IMR-90 (cell line): ENCODE measurements at regions not wholly inside any gene's neighbourhood (a gene's known extent, or its start where the extent isn't known, plus 50 kb on each side); places are given as distances from the start of the nearest gene placed in this dataset.

ENCODE experiments used
- ATAC-seq: fragments of 200-7000 bp; cut with Tn5 transposase; 2 replicates; pipeline ENCODE4 v1.9.1; 2020; ENCODE audit warnings: low read depth, mild to moderate bottlenecking, moderate library complexity
- BruUV-seq: library from RNA; stranded (reverse); fragments of 400-500 nt; replicated peaks from 2 replicates; lab custom pipeline; 2021; lab: Mats Ljungman, UMichigan
- CTCF ChIA-PET: fragments of 300-600 bp; formaldehyde crosslinking; extraction: SDS; loops from one replicate; lab custom pipeline; 2021; ENCODE audit warnings: antibody characterized with exemption; lab: Yijun Ruan, JAX
- POLR2A ChIA-PET: fragments of 300-600 bp; sonication (Branson Sonifier 250); formaldehyde crosslinking; loops from one replicate; lab custom pipeline; 2022; ENCODE audit warnings: antibody characterized with exemption; ENCODE audit not compliant: unreplicated experiment; lab: Charles Lee
- DNase-seq: peaks from one replicate; pipeline ENCODE4 v3.0.0; 2013
- H2AFZ ChIP-seq: replicated peaks from 2 replicates; pipeline ENCODE3; 2013; ENCODE audit warnings: low read length, mild to moderate bottlenecking; ENCODE audit not compliant: poor library complexity
- H2AK5ac ChIP-seq: 2 replicates; pipeline ENCODE4 v1.6.1; 2013; ENCODE audit warnings: low read depth, low read length, inconsistent platforms
- H2AK9ac ChIP-seq: replicated peaks from 2 replicates; pipeline ENCODE3; 2013; ENCODE audit warnings: mild to moderate bottlenecking, low read depth, low read length, moderate library complexity; ENCODE audit not compliant: poor library complexity
- H2BK120ac ChIP-seq: 2 replicates; pipeline ENCODE4 v1.6.1; 2013; ENCODE audit warnings: low read depth, low read length, inconsistent platforms
- H2BK15ac ChIP-seq: 3 replicates; pipeline ENCODE4 v1.6.1; 2013; ENCODE audit warnings: low read depth, low read length, inconsistent platforms
- H2BK20ac ChIP-seq: 2 replicates; pipeline ENCODE4 v1.6.1; 2013; ENCODE audit warnings: low read depth, mild to moderate bottlenecking, inconsistent platforms, low read length, moderate library complexity
- H2BK5ac ChIP-seq: 2 replicates; pipeline ENCODE4 v1.6.1; 2013; ENCODE audit warnings: mild to moderate bottlenecking, low read depth, low read length, inconsistent platforms; ENCODE audit not compliant: poor library complexity, severe bottlenecking
- H3K14ac ChIP-seq: replicated peaks from 2 replicates; pipeline ENCODE4 v1.6.1; 2013; ENCODE audit warnings: low read depth, low read length, inconsistent platforms
- H3K18ac ChIP-seq: 2 replicates; pipeline ENCODE4 v1.6.1; 2013; ENCODE audit warnings: low read depth, low read length, control low read depth
- H3K23ac ChIP-seq: 2 replicates; pipeline ENCODE4 v1.6.1; 2013; ENCODE audit warnings: low read depth, low read length, inconsistent platforms
- H3K27ac ChIP-seq: 2 replicates; pipeline ENCODE4 v1.5.1; 2013; ENCODE audit warnings: mild to moderate bottlenecking, control low read depth, low read length; ENCODE audit not compliant: insufficient read depth
- H3K27me3 ChIP-seq: 2 replicates; pipeline ENCODE4 v1.6.1; 2013; ENCODE audit warnings: low read length; ENCODE audit not compliant: control insufficient read depth, insufficient read depth
- H3K36me3 ChIP-seq: 2 replicates; pipeline ENCODE4 v1.6.1; 2013; ENCODE audit warnings: low read length, mixed read lengths; ENCODE audit not compliant: control insufficient read depth, insufficient read depth
- H3K4ac ChIP-seq: 2 replicates; pipeline ENCODE4 v1.6.1; 2013; ENCODE audit warnings: low read depth, low read length, inconsistent platforms
- H3K4me1 ChIP-seq: 2 replicates; pipeline ENCODE4 v1.6.1; 2013; ENCODE audit warnings: low read length, mixed read lengths; ENCODE audit not compliant: control insufficient read depth, insufficient read depth
- H3K4me2 ChIP-seq: 2 replicates; pipeline ENCODE4 v1.6.1; 2013; ENCODE audit warnings: low read depth, mild to moderate bottlenecking, control low read depth, low read length, moderate library complexity
- H3K4me3 ChIP-seq: 2 replicates; pipeline ENCODE4 v1.5.1; 2013; ENCODE audit warnings: low read depth, mild to moderate bottlenecking, control low read depth, low read length, moderate library complexity; ENCODE audit not compliant: insufficient read depth
- H3K56ac ChIP-seq: 2 replicates; pipeline ENCODE4 v1.6.1; 2013; ENCODE audit warnings: low read length, inconsistent platforms; ENCODE audit not compliant: insufficient read depth; ENCODE audit errors: extremely low read depth
- H3K79me1 ChIP-seq, 2 experiments: 2 replicates each; pipeline ENCODE4 v1.6.1; 2013; ENCODE audit warnings: low read length in 2 of 2, inconsistent platforms in 1 of 2, low read depth in 1 of 2
- H3K9ac ChIP-seq: 2 replicates; pipeline ENCODE4 v1.6.1; 2013; ENCODE audit warnings: low read depth, low read length, control low read depth
- H3K9me1 ChIP-seq: 2 replicates; pipeline ENCODE4 v1.6.1; 2013; ENCODE audit warnings: low read length, inconsistent platforms; ENCODE audit not compliant: insufficient read depth
- H3K9me3 ChIP-seq: 2 replicates; pipeline ENCODE4 v1.6.1; 2013; ENCODE audit warnings: low read length; ENCODE audit not compliant: control insufficient read depth, insufficient read depth
- H4K20me1 ChIP-seq: 2 replicates; pipeline ENCODE4 v1.6.1; 2013; ENCODE audit warnings: low read length, inconsistent platforms; ENCODE audit not compliant: insufficient read depth
- H4K5ac ChIP-seq: 2 replicates; pipeline ENCODE4 v1.6.1; 2013; ENCODE audit warnings: mild to moderate bottlenecking, low read depth, low read length, control low read depth
- H4K8ac ChIP-seq, 2 experiments: 2 replicates each; pipeline ENCODE4 v1.6.1; 2013; ENCODE audit warnings: low read depth in 2 of 2, low read length in 2 of 2, control low read depth in 1 of 2, inconsistent platforms in 1 of 2
- H4K91ac ChIP-seq: 2 replicates; pipeline ENCODE4 v1.6.1; 2013; ENCODE audit warnings: low read depth, low read length, inconsistent platforms; ENCODE audit not compliant: insufficient read depth
- BHLHE40 ChIP-seq: fragments of 150-350 bp; IDR thresholded peaks from 2 replicates; pipeline ENCODE4 v1.6.1; 2016; ENCODE audit warnings: mild to moderate bottlenecking, low read depth, low read length
- CEBPB ChIP-seq: IDR thresholded peaks from 2 replicates; pipeline ENCODE4 v1.6.1; 2012; ENCODE audit warnings: low read depth, low read length, improper control_type of control experiment
- CHD1 ChIP-seq: IDR thresholded peaks from 2 replicates; pipeline ENCODE4 v1.6.1; 2012; ENCODE audit warnings: low read depth, low read length, improper control_type of control experiment
- ELK1 ChIP-seq: fragments of 150-350 bp; IDR thresholded peaks from 2 replicates; pipeline ENCODE4 v1.6.1; 2016; ENCODE audit warnings: low read depth, mild to moderate bottlenecking, low read length, moderate library complexity, borderline replicate concordance
- FOS ChIP-seq: fragments of 150-350 bp; IDR thresholded peaks from 2 replicates; pipeline ENCODE4 v1.6.1; 2016; ENCODE audit warnings: low read depth, low read length
- MAFK ChIP-seq: IDR thresholded peaks from 2 replicates; pipeline ENCODE4 v1.6.1; 2012; ENCODE audit warnings: low read depth, low read length, improper control_type of control experiment
- MAZ ChIP-seq: IDR thresholded peaks from 2 replicates; pipeline ENCODE4 v1.6.1; 2012; ENCODE audit warnings: low read depth, mild to moderate bottlenecking, low read length, improper control_type of control experiment, moderate library complexity, borderline replicate concordance
- MXI1 ChIP-seq: IDR thresholded peaks from 2 replicates; pipeline ENCODE4 v1.6.1; 2012; ENCODE audit warnings: low read depth, mild to moderate bottlenecking, low read length, moderate library complexity, borderline replicate concordance
- NFE2L2 ChIP-seq: fragments of 150-350 bp; IDR thresholded peaks from 2 replicates; pipeline ENCODE4 v1.6.1; 2016; ENCODE audit warnings: low read depth, mild to moderate bottlenecking, low read length
- POLR2A ChIP-seq: IDR thresholded peaks from 2 replicates; pipeline ENCODE4 v1.6.1; 2012; ENCODE audit warnings: mild to moderate bottlenecking, low read depth, low read length
- RAD21 ChIP-seq: IDR thresholded peaks from 2 replicates; pipeline ENCODE4 v1.6.1; 2012; ENCODE audit warnings: low read length, improper control_type of control experiment
- RCOR1 ChIP-seq: IDR thresholded peaks from 2 replicates; pipeline ENCODE4 v1.6.1; 2012; ENCODE audit warnings: mild to moderate bottlenecking, low read length, improper control_type of control experiment; ENCODE audit not compliant: insufficient replicate concordance
- RFX5 ChIP-seq: IDR thresholded peaks from 2 replicates; pipeline ENCODE4 v1.8.0; 2012; ENCODE audit warnings: low read depth, mild to moderate bottlenecking, low read length, moderate library complexity
- SMC3 ChIP-seq: fragments of 150-350 bp; IDR thresholded peaks from 2 replicates; pipeline ENCODE4 v1.6.1; 2016; ENCODE audit warnings: low read depth, mild to moderate bottlenecking, antibody characterized with exemption, low read length, moderate library complexity
- WGBS, 2 experiments: methylation state at CpG; one replicate each; pipeline versions ENCODE4 v1.1.5 to v1.1.7; 2013; ENCODE audit warnings: missing lambda C conversion rate in 2 of 2; ENCODE audit not compliant: insufficient read length in 1 of 2; ENCODE audit errors: extremely low coverage in 2 of 2; 5-methylcytosine and 5-hydroxymethylcytosine counted together
- dilution Hi-C: fragments of 300-500 bp; cut with HindIII; formaldehyde crosslinking; loops from one replicate; pipeline ENCODE4 v1.14.3; 2018; ENCODE audit warnings: low sequenced_read_pairs; ENCODE audit not compliant: unreplicated experiment
- in situ Hi-C: fragments of 300-500 bp; cut with MboI; formaldehyde crosslinking; loops from 3 replicates; pipeline ENCODE4 v1.14.3; 2019; ENCODE audit warnings: low sequenced_read_pairs, inconsistent platforms, mixed read lengths
- intact Hi-C: fragments of 100-400 bp; cut with micrococcal nuclease; formaldehyde crosslinking; loops from 2 replicates; pipeline ENCODE4 v1.10.0; 2022
- TF ChIP-seq, protein P1 (sequence below): conservative IDR thresholded peaks from 2 replicates; pipeline ENCODE4 v1.5.1; 2012; ENCODE audit warnings: mild to moderate bottlenecking, low read depth, low read length, improper control_type of control experiment
- TF ChIP-seq, protein P2 (sequence below): fragments of 150-350 bp; IDR thresholded peaks from 2 replicates; pipeline ENCODE4 v1.6.1; 2017; ENCODE audit warnings: mild to moderate bottlenecking, antibody characterized with exemption, low read length, low read depth

DNA sequence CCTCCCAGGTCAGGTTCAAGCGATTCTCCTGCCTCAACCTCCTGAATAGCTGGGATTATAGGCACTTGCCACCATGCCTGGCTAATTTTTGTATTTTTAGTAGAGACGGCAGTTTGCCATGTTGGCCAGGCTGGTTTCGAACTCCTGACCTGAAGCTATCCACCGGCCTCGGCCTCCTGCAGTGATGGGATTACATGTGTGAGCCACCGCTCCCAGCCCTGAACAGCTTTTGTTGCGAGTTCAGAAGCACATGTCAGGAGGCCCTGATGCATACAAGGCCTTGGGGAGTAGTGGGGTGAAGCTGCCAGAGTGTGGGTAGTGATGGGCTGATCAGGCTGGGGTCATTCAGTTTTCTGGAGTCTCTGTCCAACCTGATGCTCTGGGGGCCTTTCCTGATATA, 117.0 kb upstream of the C11orf87 start:
- no peak overlapping the region for H4K8ac ChIP-seq
- H3K27ac ChIP-seq: no peak overlapping the region
- H3K18ac ChIP-seq: no peak overlapping the region
- no peak for DNase-seq
- no TSS peak for BruUV-seq
- no peaks in the 10 kb centered on the region for H3K4me1 ChIP-seq
- no peak overlapping the region for H3K9ac ChIP-seq
- no peak overlapping the region for H3K4me2 ChIP-seq
- no peaks in the 10 kb centered on the region for H3K36me3 ChIP-seq
- no peak overlapping the region for H2AK5ac ChIP-seq
- ChIA-PET CTCF (interaction anchor here (0.6 kb wide), 1 partner anchor 57 kb away, joined by 4 read pairs; no protein-coding TSS in a partner anchor), POLR2A (no interaction called here)
- H4K91ac ChIP-seq: no peak overlapping the region
- H2AFZ ChIP-seq: no peak overlapping the region
- ATAC-seq: no peak
- H2BK20ac ChIP-seq: no peak overlapping the region
- no peak overlapping the region for H3K23ac ChIP-seq
- no peaks in the 10 kb centered on the region for H3K79me1 ChIP-seq
- no peak overlapping the region for H4K5ac ChIP-seq
- no peak for TF ChIP-seq MXI1
- TF ChIP-seq POLR2A: no peak
- no peak for TF ChIP-seq MAZ
- TF ChIP-seq RAD21: no peak
- TF ChIP-seq CEBPB: no peak
- TF ChIP-seq MAFK: no peak
- no peak for TF ChIP-seq CHD1
- TF ChIP-seq NFE2L2: no peak
- no peak for TF ChIP-seq FOS
- TF ChIP-seq RCOR1: no peak
- no peak for TF ChIP-seq RFX5
- TF ChIP-seq, protein P1, sequence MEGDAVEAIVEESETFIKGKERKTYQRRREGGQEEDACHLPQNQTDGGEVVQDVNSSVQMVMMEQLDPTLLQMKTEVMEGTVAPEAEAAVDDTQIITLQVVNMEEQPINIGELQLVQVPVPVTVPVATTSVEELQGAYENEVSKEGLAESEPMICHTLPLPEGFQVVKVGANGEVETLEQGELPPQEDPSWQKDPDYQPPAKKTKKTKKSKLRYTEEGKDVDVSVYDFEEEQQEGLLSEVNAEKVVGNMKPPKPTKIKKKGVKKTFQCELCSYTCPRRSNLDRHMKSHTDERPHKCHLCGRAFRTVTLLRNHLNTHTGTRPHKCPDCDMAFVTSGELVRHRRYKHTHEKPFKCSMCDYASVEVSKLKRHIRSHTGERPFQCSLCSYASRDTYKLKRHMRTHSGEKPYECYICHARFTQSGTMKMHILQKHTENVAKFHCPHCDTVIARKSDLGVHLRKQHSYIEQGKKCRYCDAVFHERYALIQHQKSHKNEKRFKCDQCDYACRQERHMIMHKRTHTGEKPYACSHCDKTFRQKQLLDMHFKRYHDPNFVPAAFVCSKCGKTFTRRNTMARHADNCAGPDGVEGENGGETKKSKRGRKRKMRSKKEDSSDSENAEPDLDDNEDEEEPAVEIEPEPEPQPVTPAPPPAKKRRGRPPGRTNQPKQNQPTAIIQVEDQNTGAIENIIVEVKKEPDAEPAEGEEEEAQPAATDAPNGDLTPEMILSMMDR: no peak
- no peak for TF ChIP-seq BHLHE40
- TF ChIP-seq, protein P2, sequence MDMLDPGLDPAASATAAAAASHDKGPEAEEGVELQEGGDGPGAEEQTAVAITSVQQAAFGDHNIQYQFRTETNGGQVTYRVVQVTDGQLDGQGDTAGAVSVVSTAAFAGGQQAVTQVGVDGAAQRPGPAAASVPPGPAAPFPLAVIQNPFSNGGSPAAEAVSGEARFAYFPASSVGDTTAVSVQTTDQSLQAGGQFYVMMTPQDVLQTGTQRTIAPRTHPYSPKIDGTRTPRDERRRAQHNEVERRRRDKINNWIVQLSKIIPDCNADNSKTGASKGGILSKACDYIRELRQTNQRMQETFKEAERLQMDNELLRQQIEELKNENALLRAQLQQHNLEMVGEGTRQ: no peak
- TF ChIP-seq SMC3: no peak
- no peak for TF ChIP-seq ELK1
- no peaks in the 10 kb centered on the region for H4K20me1 ChIP-seq
- H3K14ac ChIP-seq: no peak overlapping the region
- H3K4me3 ChIP-seq: no peak overlapping the region
- no peaks in the 10 kb centered on the region for H3K9me1 ChIP-seq
- no peak overlapping the region for H2BK15ac ChIP-seq
- dilution Hi-C loops: no loop called here
- no peak overlapping the region for H3K4ac ChIP-seq
- intact Hi-C loops: no loop called here
- no peak overlapping the region for H2BK120ac ChIP-seq
- 72% methylated on average over 5 of the region's 7 CpGs; no CpG with 5 or more reads in 1 of the 2 experiments for WGBS, 2 experiments
- H3K9me3 ChIP-seq: peaks cover 2% of the 10 kb centered on the region; the same call in 1 of the 2 replicates
- no peak overlapping the region for H2BK5ac ChIP-seq
- no peak overlapping the region for H3K56ac ChIP-seq
- H2AK9ac ChIP-seq: no peak overlapping the region
- in situ Hi-C loops: no loop called here
- no peaks in the 10 kb centered on the region for H3K27me3 ChIP-seq
